NCI-H1105 (cell line): ENCODE measurements at regions not wholly inside any gene's neighbourhood (a gene's known extent, or its start where the extent isn't known, plus 50 kb on each side); places are given as distances from the start of the nearest gene placed in this dataset.
"Not testable (repeated sequence)": the region's sequence is repeated elsewhere in the genome, so short reads cannot be mapped to it uniquely, and the experiment has no call there.

Experiments used
- DNase-seq: peaks from one replicate; lab custom pipeline; 2025; lab: John Stamatoyannopoulos, UW

- DNase-seq = no peak
Measured at GRCh38 chr4:124943145-124943889, 230.8 kb upstream of the ANKRD50 start.

- no peak for DNase-seq
Measured at GRCh38 chr4:124941267-124941666, 228.7 kb upstream of the ANKRD50 start.

DNA sequence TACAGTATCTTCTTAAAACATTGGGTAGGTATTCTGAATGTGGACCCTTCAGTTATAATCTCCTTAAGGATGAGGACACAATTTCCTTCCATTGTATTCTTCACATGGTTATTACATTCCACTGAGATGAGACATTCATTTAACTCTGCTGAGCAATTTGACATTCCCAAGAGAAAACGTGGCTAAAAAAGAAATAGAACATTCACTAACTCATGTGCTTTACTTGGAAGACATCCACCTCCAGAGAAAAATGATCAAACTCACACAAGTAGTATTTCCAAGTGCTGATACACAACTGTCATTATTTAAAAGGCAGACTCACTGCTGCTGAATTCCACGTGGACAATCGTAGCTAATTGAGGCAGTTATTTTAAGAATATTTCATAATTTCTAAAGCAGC is 227.9 kb upstream of the ANKRD50 start:
- no peak for DNase-seq

- no peak for DNase-seq
Measured at GRCh38 chr4:124939908-124940307, 227.4 kb upstream of the ANKRD50 start.

DNA sequence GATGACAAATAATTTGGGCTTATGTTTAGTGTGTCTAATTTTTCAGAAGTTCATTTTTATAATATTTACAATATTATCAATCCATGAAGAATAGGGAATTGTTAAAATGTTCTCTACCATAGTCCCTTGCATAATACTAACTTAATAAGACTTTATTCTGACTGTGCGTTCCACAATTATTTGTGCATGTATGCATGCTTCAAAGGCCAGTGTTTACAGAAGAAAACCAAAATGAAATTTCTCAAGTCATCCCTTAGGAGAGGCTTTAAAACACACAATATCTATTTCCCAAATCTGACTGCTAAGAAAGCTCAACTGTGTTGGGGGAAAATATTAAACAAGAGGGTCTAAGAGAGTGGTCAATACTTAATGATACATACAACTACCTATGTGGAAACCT is 226.3 kb upstream of the ANKRD50 start:
- DNase-seq = no peak

DNA sequence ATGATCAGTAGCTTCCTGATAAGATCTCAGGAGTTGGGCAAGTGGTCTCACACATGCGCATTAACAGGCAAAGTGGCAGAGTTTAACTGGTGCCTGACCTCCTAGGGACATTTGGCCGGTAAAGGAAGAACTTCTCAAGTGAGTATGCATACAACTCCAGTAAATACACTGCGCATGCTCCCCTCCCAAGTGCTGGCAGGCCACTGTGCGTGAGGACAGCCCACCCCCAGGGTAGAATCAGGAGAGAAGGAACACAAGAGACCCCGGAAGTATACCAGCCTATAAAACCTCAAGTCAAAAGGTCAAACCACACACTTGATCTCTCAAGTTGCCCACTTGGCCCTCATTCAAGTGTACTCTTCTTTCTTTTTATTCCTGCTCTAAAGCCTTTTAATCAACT is 225.5 kb upstream of the ANKRD50 start:
- no peak for DNase-seq

DNA sequence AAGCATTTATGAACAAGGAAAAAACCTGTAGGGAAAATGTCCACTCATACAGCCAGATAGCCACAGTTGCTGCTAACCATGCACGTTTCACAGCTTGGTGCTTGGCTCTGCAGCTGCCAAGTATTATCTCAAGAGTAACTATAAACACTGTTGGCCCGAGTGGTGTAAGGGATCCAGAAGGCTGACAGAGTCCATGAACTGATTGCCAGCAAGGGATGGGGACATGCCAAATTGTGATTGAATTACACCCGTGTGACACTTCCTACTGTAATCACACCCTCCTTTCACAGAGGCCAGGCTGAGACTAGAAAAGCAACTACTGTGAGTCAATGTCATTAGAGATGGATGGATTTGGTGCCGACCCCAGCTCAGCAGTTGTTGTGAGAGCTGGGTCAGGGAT is 223.9 kb upstream of the ANKRD50 start:
- DNase-seq = peak; percentile 47

DNA sequence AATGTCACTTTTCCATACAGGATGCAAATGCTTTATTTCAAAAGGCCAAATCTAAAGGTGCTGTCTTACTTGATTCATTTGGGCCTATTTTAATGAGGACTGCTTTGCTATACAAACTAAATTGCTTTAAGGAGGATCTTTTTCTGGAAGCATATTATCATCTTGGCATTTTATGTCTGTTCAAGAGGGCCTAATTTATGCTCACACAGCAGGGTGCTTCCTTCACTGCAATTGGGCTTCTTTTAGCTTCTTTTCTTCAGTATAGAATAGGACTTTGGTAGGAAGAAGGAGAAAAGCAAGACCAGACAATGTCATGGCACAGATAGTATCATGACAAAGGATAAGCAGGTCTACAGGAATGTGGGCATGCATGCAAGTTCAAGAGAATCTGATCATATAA is 222.4 kb upstream of the ANKRD50 start:
- DNase-seq = no peak

DNA sequence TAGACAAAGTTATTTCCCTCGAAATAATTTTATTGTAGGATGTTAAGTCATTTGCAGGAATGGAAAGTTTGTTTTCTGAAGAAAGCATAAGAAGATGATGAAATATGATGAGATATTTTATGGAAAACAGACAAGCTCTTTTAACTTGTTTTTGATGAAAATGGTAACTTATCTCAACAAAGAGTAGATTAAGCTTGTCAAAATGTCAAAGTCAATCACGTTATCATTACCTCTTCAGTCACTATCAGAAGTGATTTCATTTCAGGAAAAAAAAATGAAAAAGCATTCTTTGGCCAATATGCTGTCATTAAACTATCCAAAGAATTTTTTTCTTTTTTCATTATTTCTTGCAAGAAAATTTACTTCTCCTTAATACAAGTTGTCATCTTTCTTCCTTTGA is 221.0 kb upstream of the ANKRD50 start:
- no peak for DNase-seq

DNA sequence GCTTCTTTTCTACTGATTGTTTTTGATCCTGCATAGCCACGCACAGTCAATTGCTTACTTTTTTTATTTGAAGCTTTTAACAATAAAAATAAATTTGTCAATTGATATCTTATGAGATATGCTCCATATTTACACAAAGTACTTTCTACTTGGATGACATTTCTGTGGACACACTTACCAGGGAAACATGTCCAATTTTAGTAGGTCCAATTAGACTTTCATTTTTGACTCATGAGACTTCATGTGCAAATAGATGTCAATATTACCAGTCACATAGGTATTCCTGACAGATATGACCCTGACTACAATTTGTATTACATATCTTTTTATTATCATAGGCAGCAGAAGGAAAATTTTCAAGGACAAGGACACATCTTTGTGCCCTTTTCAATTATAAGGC is 219.9 kb upstream of the ANKRD50 start:
- no peak for DNase-seq

- no peak for DNase-seq
Measured at GRCh38 chr4:124931050-124931449, 218.5 kb upstream of the ANKRD50 start.

DNA sequence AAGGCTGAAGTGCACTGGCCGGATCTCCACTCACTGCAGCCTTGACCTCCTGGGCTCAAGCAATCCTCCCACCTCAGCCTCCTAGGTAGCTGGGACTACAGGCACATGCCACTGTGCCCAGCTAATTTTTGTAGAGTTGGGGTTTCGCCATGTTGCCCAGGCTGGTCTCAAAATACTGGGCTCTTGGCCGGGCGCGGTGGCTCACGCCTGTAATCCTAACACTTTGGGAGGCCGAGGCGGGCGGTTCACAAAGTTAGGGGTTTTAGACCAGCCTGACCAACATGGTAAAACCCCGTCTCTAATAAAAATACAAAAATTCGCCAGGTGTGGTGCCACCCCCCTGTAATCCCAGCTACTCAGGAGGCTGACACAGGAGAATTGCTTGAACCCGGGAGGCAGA is 210.2 kb upstream of the ANKRD50 start:
- DNase-seq = not testable (repeated sequence)

- DNase-seq = no peak
Measured at GRCh38 chr4:124918559-124919122, 206.1 kb upstream of the ANKRD50 start.

GRCh38 chr4:124915073-124915472 is 202.5 kb upstream of the ANKRD50 start:
- DNase-seq = no peak

- DNase-seq = no peak
Measured at GRCh38 chr4:124913237-124913636, 200.7 kb upstream of the ANKRD50 start.

- no peak for DNase-seq
Measured at GRCh38 chr4:124910327-124910726, 197.8 kb upstream of the ANKRD50 start.

DNA sequence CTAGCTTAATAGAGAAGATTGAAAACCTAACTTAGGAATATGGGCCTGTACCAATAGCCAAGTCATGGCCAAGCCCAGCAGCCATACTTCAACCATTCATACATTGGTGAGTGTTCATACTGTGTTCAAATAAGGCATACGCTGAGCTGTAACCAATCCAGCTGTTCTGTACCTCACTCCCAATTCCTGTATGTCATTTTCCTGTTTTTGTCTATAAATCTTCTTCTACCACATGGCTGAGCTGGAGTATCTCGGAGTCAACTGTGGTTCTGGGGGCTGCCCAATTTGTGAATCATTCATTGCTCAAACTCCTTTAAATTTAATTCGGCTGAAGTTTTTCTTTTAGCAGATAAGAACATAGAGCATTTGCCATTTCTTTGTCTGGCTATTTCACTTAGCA is 195.3 kb upstream of the ANKRD50 start:
- DNase-seq = no peak

- DNase-seq = no peak
Measured at GRCh38 chr4:124905441-124905840, 192.9 kb upstream of the ANKRD50 start.

DNA sequence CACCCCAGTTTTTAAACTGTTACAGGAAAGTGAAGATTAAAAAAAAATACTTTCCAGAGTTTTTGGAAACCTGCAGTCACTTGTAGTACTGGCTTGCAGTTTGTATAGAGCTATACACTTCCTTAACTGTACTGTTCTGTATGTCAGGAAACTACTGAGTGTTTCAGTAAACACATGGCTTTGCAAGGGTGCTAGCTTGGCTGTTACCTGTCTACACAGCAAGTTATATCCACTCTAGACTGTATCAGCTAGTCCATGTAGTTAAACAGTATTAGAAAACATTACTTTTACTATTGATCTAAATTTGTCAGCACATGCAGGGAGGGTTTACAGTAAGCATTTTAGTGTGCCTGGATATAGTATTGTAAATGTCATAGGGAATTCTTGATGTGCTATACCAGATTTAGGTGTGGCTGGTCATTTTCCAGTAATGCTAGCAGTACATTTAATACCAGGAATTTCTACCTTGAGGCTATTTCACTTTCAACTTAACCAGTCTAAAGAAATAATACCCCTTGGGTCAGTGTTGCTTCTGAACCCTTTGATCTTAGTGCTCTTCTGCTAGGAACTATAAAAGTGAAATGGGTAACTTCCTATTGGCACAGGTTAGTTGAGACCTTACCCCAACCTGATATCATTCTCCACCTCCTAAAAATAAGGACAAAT is 192.3 kb upstream of the ANKRD50 start:
- no peak for DNase-seq

- DNase-seq = peak; percentile 44
Measured at GRCh38 chr4:124903995-124904722, 191.6 kb upstream of the ANKRD50 start.

GRCh38 chr4:124902001-124902515 is 189.5 kb upstream of the ANKRD50 start:
- DNase-seq = no peak

DNA sequence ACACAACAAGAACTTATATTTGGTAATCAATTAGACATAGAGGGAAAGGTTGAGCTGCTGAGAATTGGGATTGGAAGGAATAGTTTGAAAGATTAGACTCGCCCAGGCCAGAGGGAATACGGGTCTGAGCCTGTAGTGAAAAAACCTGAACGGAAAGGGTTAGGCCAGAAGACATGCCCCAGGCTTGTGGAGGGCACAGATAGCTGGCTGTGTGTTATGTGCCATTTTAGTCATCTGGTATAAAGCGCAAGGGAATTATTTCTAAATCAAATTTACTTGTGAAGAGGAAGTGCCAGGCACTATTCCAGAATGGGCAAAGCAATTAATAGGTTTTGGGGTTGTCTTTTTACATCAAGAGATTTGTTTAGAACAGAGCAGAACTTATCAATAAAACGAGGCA is 187.5 kb upstream of the ANKRD50 start:
- no peak for DNase-seq

DNA sequence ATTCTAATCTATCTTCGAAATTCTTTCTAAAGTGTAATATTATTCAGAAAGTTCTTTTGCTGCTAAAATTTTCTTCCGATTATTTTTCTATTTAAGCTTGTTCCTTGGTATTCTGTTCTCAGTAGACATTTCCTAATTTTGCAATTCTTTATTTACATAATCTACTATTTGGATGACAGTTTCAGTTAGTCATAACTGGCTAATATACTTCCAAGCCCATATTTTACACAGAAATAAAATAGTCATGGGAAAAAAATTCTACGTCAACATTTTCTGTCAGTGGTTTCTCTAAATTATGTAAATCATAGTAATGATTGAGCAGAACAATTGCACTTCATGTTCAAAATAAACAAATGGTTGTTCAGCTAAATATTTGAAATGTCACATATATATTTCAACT is 178.0 kb upstream of the ANKRD50 start:
- no peak for DNase-seq
